ENCODE measurements at regions not wholly inside any gene's neighbourhood (a gene's known extent, or its start where the extent isn't known, plus 50 kb on each side); places are given as distances from the start of the nearest gene placed in this dataset.
A peak's percentile ranks its signal among the peaks of the same experiment; 100 is the strongest.

- no peak for FAIRE-seq
- Histone ChIP-seq H2AFZ (ENCODE audit: control insufficient read depth, low read depth, low read length) (no peak overlapping the region), H3K4me3 (no peak overlapping the region), H3K9me3 (replicated peaks; ENCODE audit: control insufficient read depth, insufficient read depth, low read length) (no peaks in the 10 kb centered on the region), H3K27ac (ENCODE audit: control insufficient read depth, insufficient read depth) (no peak overlapping the region), H3K4me2 (ENCODE audit: control insufficient read depth, insufficient read depth) (no peak overlapping the region), H3K79me2 (ENCODE audit: control insufficient read depth, insufficient read depth, low read length) (no peaks in the 10 kb centered on the region), H4K20me1 (ENCODE audit: control insufficient read depth, insufficient read depth) (no peaks in the 10 kb centered on the region), H3K27me3 (replicated peaks in 1 of 2; ENCODE audit: control insufficient read depth in 2 of 2, insufficient read depth in 2 of 2, low read length in 1 of 2) (no peaks in the 10 kb centered on the region), H3K9ac (ENCODE audit: control insufficient read depth, insufficient read depth, low read length) (no peak overlapping the region), H3K4me1 (ENCODE audit: control insufficient read depth, insufficient read depth, low read length) (no peaks in the 10 kb centered on the region), H3K36me3 (ENCODE audit: control insufficient read depth in 2 of 2, insufficient read depth in 2 of 2, low read length in 1 of 2) (no peaks in the 10 kb centered on the region)
- in situ Hi-C loops (cut with MboI) = no loop called here
- ATAC-seq = no peak
- DNase-seq (ENCODE audit: low read depth, low spot score) = no peak
- TF ChIP-seq MEF2B (IDR thresholded peaks at IDR 0.05; ENCODE audit: partially characterized antibody, poor library complexity, severe bottlenecking) (peak; percentile 92), WRNIP1 (IDR thresholded peaks at IDR 0.05; ENCODE audit: borderline replicate concordance, low read depth, low read length) (no peak)
- 14% methylated on average over 3 of the region's 3 CpGs for WGBS (ENCODE audit: insufficient coverage, insufficient replicate concordance, low lambda C conversion rate, missing lambda C conversion rate)
- ChIA-PET RAD21 (ENCODE audit: unreplicated experiment) (no interaction called here), POLR2A (no interaction called here), SMC1A (ENCODE audit: uncharacterized antibody, unreplicated experiment) (no interaction called here), CTCF (no interaction called here)
- no TSS peak for BruUV-seq (replicated peaks)
- intact Hi-C loops (cut with micrococcal nuclease; ENCODE audit: unreplicated experiment) = no loop called here
Measured at GRCh38 chr1:191590578-191590977, 567.7 kb upstream of the RGS18 start.

DNA sequence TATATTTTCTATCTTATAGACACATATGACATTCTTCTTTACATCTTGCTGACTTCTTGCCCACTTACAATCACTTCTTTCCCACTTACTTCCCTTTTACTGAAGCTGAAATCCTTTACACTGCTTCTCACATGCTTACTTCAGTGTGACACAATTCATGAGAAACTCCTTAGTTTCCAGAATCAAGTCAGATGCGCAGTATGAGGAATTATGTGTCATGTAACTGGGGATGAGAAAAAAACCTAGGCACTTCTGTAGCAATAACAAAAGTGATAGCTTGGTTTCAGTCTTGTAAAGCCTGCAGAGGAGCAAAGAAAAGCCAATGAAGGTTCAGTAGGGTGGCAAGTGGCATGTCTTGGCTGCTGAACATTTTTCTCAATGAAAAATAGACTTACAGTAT, 566.2 kb upstream of the RGS18 start:
- ATAC-seq (peak; percentile 66), FAIRE-seq (no peak), DNase-seq (ENCODE audit: low read depth, low spot score) (no peak)
- H3K79me2 ChIP-seq (ENCODE audit: control insufficient read depth, insufficient read depth, low read length) = no peaks in the 10 kb centered on the region
- H3K9me3 ChIP-seq (replicated peaks; ENCODE audit: control insufficient read depth, insufficient read depth, low read length) = no peaks in the 10 kb centered on the region
- WGBS (ENCODE audit: insufficient coverage, insufficient replicate concordance, low lambda C conversion rate, missing lambda C conversion rate) = 0% methylated on average over 1 of the region's 1 CpG
- H3K9ac ChIP-seq (ENCODE audit: control insufficient read depth, insufficient read depth, low read length) = no peak overlapping the region
- no TSS peak for BruUV-seq (replicated peaks)
- ChIA-PET CTCF (no interaction called here), POLR2A (no interaction called here), RAD21 (ENCODE audit: unreplicated experiment) (interaction anchor here (1.0 to 1.2 kb wide), 2 partner anchors 10 to 33 kb away, joined by 3 read pairs; no protein-coding TSS in a partner anchor), SMC1A (ENCODE audit: uncharacterized antibody, unreplicated experiment) (interaction anchor here (1.5 kb wide), 1 partner anchor 84 kb away, joined by 3 read pairs; no protein-coding TSS in a partner anchor)
- no peak overlapping the region for H2AFZ ChIP-seq (ENCODE audit: control insufficient read depth, low read depth, low read length)
- H3K4me2 ChIP-seq (ENCODE audit: control insufficient read depth, insufficient read depth) = no peak overlapping the region
- no peak for TF ChIP-seq YBX1 (IDR thresholded peaks at IDR 0.05)
- TF ChIP-seq ZNF24 (IDR thresholded peaks at IDR 0.05) = no peak
- no peak for TF ChIP-seq KLF5 (IDR thresholded peaks at IDR 0.05; ENCODE audit: partially characterized antibody)
- TF ChIP-seq IKZF2 (IDR thresholded peaks at IDR 0.05) = peak in 1 of 2 experiments; percentile 27; a peak in 1 of 4 replicates
- TF ChIP-seq, protein P1, sequence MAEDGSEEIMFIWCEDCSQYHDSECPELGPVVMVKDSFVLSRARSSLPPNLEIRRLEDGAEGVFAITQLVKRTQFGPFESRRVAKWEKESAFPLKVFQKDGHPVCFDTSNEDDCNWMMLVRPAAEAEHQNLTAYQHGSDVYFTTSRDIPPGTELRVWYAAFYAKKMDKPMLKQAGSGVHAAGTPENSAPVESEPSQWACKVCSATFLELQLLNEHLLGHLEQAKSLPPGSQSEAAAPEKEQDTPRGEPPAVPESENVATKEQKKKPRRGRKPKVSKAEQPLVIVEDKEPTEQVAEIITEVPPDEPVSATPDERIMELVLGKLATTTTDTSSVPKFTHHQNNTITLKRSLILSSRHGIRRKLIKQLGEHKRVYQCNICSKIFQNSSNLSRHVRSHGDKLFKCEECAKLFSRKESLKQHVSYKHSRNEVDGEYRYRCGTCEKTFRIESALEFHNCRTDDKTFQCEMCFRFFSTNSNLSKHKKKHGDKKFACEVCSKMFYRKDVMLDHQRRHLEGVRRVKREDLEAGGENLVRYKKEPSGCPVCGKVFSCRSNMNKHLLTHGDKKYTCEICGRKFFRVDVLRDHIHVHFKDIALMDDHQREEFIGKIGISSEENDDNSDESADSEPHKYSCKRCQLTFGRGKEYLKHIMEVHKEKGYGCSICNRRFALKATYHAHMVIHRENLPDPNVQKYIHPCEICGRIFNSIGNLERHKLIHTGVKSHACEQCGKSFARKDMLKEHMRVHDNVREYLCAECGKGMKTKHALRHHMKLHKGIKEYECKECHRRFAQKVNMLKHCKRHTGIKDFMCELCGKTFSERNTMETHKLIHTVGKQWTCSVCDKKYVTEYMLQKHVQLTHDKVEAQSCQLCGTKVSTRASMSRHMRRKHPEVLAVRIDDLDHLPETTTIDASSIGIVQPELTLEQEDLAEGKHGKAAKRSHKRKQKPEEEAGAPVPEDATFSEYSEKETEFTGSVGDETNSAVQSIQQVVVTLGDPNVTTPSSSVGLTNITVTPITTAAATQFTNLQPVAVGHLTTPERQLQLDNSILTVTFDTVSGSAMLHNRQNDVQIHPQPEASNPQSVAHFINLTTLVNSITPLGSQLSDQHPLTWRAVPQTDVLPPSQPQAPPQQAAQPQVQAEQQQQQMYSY (CRISPR knock-in tag; IDR thresholded peaks at IDR 0.05) = no peak
- TF ChIP-seq RELA (IDR thresholded peaks at IDR 0.05; ENCODE audit: borderline replicate concordance, partially characterized antibody) = no peak
- TF ChIP-seq ZSCAN29 (IDR thresholded peaks at IDR 0.05) = no peak
- no peak for TF ChIP-seq HDGF (IDR thresholded peaks at IDR 0.05)
- in situ Hi-C loops (cut with MboI) (no loop called here), intact Hi-C loops (cut with micrococcal nuclease; ENCODE audit: unreplicated experiment) (no loop called here)
- no peaks in the 10 kb centered on the region for H3K36me3 ChIP-seq (ENCODE audit: control insufficient read depth in 2 of 2, insufficient read depth in 2 of 2, low read length in 1 of 2)
- no peak overlapping the region for H3K4me3 ChIP-seq
- H3K27me3 ChIP-seq (replicated peaks in 1 of 2; ENCODE audit: control insufficient read depth in 2 of 2, insufficient read depth in 2 of 2, low read length in 1 of 2) = no peaks in the 10 kb centered on the region
- H4K20me1 ChIP-seq (ENCODE audit: control insufficient read depth, insufficient read depth) = no peaks in the 10 kb centered on the region
- no peaks in the 10 kb centered on the region for H3K4me1 ChIP-seq (ENCODE audit: control insufficient read depth, insufficient read depth, low read length)
- H3K27ac ChIP-seq (ENCODE audit: control insufficient read depth, insufficient read depth) = no peak overlapping the region

Data from GM12878 (cell line).